ENCODE measurements at regions not wholly inside any gene's neighbourhood (a gene's known extent, or its start where the extent isn't known, plus 50 kb on each side); places are given as distances from the start of the nearest gene placed in this dataset.
"Not testable (repeated sequence)": the region's sequence is repeated elsewhere in the genome, so short reads cannot be mapped to it uniquely, and the experiment has no call there.

- no peak for DNase-seq (ENCODE audit: low read depth, low spot score)
- Histone ChIP-seq H3K9ac (ENCODE audit: insufficient read length, low read depth) (no peak overlapping the region), H3K27me3 (ENCODE audit: insufficient read depth, insufficient read length) (no peaks in the 10 kb centered on the region), H3K36me3 (ENCODE audit: insufficient read depth, insufficient read length, low read length) (peaks cover 3% of the 10 kb centered on the region), H3K4me1 (ENCODE audit: insufficient read depth, insufficient read length) (no peaks in the 10 kb centered on the region), H3K9me3 (ENCODE audit: insufficient read depth, low read length) (no peaks in the 10 kb centered on the region), H3K4me3 (ENCODE audit: insufficient read length, low read depth) (no peak overlapping the region)
- no peak for TF ChIP-seq SUZ12 (IDR thresholded peaks at IDR 0.05; ENCODE audit: extremely low read depth, insufficient read depth, insufficient read length)
- TF ChIP-seq YY1 (IDR thresholded peaks at IDR 0.05; ENCODE audit: insufficient read depth, insufficient read length), result no peak
- TF ChIP-seq ZNF274 (IDR thresholded peaks at IDR 0.05; ENCODE audit: low read depth, low read length), result no peak
These were observed 66.8 kb upstream of the GRK3 start for GRCh38 chr22:25497716-25498115.

GRCh38 chr22:25500671-25501070 lies 63.8 kb upstream of the GRK3 start:
- not testable (repeated sequence) for H3K4me3 ChIP-seq (ENCODE audit: insufficient read length, low read depth); H3K9me3 ChIP-seq (ENCODE audit: insufficient read depth, low read length); H3K27me3 ChIP-seq (ENCODE audit: insufficient read depth, insufficient read length); H3K36me3 ChIP-seq (ENCODE audit: insufficient read depth, insufficient read length, low read length); H3K4me1 ChIP-seq (ENCODE audit: insufficient read depth, insufficient read length); H3K9ac ChIP-seq (ENCODE audit: insufficient read length, low read depth); DNase-seq (ENCODE audit: low read depth, low spot score)

- not testable (repeated sequence) for DNase-seq (ENCODE audit: low read depth, low spot score); H3K9me3 ChIP-seq (ENCODE audit: insufficient read depth, low read length); H3K9ac ChIP-seq (ENCODE audit: insufficient read length, low read depth); H3K4me1 ChIP-seq (ENCODE audit: insufficient read depth, insufficient read length); H3K4me3 ChIP-seq (ENCODE audit: insufficient read length, low read depth); H3K27me3 ChIP-seq (ENCODE audit: insufficient read depth, insufficient read length); H3K36me3 ChIP-seq (ENCODE audit: insufficient read depth, insufficient read length, low read length)
These were observed 60.5 kb upstream of the GRK3 start for GRCh38 chr22:25504017-25504416.

DNA sequence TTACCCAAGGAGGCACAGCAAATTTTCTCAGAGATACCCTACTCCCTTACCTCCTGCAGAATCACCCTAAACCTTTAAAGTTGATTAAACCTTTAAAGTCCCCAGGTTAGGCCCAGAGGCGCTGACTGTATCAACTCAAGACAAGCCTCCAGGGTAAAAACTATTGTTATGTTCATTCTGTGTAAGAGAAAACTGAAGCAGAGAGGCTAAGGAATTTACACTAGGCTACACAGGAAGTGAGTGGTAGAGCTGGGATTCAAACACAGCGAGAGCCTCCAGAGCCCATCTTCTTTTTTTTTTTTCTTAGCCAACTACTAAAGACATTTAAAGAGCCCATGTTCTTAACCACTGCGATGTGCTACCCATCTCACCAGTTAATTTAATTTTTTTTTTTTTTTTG lies 56.3 kb upstream of the GRK3 start:
- no peaks in the 10 kb centered on the region for H3K4me1 ChIP-seq (ENCODE audit: insufficient read depth, insufficient read length)
- no peaks in the 10 kb centered on the region for H3K9me3 ChIP-seq (ENCODE audit: insufficient read depth, low read length)
- H3K4me3 ChIP-seq (ENCODE audit: insufficient read length, low read depth), result no peak overlapping the region
- no peak for TF ChIP-seq YY1 (IDR thresholded peaks at IDR 0.05; ENCODE audit: insufficient read depth, insufficient read length)
- TF ChIP-seq SUZ12 (IDR thresholded peaks at IDR 0.05; ENCODE audit: extremely low read depth, insufficient read depth, insufficient read length), result no peak
- TF ChIP-seq ZNF274 (IDR thresholded peaks at IDR 0.05; ENCODE audit: low read depth, low read length), result no peak
- no peak overlapping the region for H3K9ac ChIP-seq (ENCODE audit: insufficient read length, low read depth)
- H3K27me3 ChIP-seq (ENCODE audit: insufficient read depth, insufficient read length), result no peaks in the 10 kb centered on the region
- DNase-seq (ENCODE audit: low read depth, low spot score), result peak; percentile 18
- no peaks in the 10 kb centered on the region for H3K36me3 ChIP-seq (ENCODE audit: insufficient read depth, insufficient read length, low read length)

GRCh38 chr22:25508761-25509321 lies 55.6 kb upstream of the GRK3 start:
- no peak overlapping the region for H3K4me3 ChIP-seq (ENCODE audit: insufficient read length, low read depth)
- no peak for DNase-seq (ENCODE audit: low read depth, low spot score)

DNA sequence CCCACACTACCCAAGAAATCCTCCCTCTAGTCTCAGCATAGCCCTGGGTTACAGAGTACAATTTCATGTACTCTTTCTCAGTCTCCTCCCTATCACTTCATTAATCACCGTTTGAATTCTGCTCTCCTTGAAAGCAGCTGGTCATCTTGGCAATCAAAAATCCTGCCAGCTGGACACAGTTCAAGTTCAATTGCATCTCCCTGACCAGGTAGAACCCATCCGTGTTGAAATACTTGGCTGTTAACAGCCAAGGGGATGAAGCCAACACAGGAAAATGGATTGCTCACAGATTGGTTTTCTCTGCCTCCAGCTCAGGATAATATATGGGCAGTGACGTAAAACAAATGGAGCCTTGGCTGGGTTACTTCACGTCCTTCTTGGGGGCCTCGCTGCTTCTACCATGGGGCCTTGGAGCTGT lies 55.1 kb upstream of the GRK3 start:
- Histone ChIP-seq H3K9ac (ENCODE audit: insufficient read length, low read depth) (no peak overlapping the region), H3K4me3 (ENCODE audit: insufficient read length, low read depth) (no peak overlapping the region), H3K4me1 (ENCODE audit: insufficient read depth, insufficient read length) (no peaks in the 10 kb centered on the region), H3K27me3 (ENCODE audit: insufficient read depth, insufficient read length) (no peaks in the 10 kb centered on the region), H3K9me3 (ENCODE audit: insufficient read depth, low read length) (no peaks in the 10 kb centered on the region), H3K36me3 (ENCODE audit: insufficient read depth, insufficient read length, low read length) (no peaks in the 10 kb centered on the region)
- no peak for DNase-seq (ENCODE audit: low read depth, low spot score)
- no peak for TF ChIP-seq YY1 (IDR thresholded peaks at IDR 0.05; ENCODE audit: insufficient read depth, insufficient read length)

More at GRCh38 chr22:25508761-25509321, 55.6 kb upstream of the GRK3 start:
- Histone ChIP-seq H3K27me3 (ENCODE audit: insufficient read depth, insufficient read length) (no peaks in the 10 kb centered on the region), H3K4me1 (ENCODE audit: insufficient read depth, insufficient read length) (no peaks in the 10 kb centered on the region), H3K9ac (ENCODE audit: insufficient read length, low read depth) (no peak overlapping the region), H3K9me3 (ENCODE audit: insufficient read depth, low read length) (no peaks in the 10 kb centered on the region), H3K36me3 (ENCODE audit: insufficient read depth, insufficient read length, low read length) (no peaks in the 10 kb centered on the region)
- no peak for TF ChIP-seq YY1 (IDR thresholded peaks at IDR 0.05; ENCODE audit: insufficient read depth, insufficient read length)
- TF ChIP-seq SUZ12 (IDR thresholded peaks at IDR 0.05; ENCODE audit: extremely low read depth, insufficient read depth, insufficient read length), result no peak
- no peak for TF ChIP-seq ZNF274 (IDR thresholded peaks at IDR 0.05; ENCODE audit: low read depth, low read length)

- TF ChIP-seq YY1 (IDR thresholded peaks at IDR 0.05; ENCODE audit: insufficient read depth, insufficient read length), result no peak
- no peak for TF ChIP-seq SUZ12 (IDR thresholded peaks at IDR 0.05; ENCODE audit: extremely low read depth, insufficient read depth, insufficient read length)
- no peak for TF ChIP-seq ZNF274 (IDR thresholded peaks at IDR 0.05; ENCODE audit: low read depth, low read length)
- Histone ChIP-seq H3K9me3 (ENCODE audit: insufficient read depth, low read length) (no peaks in the 10 kb centered on the region), H3K27me3 (ENCODE audit: insufficient read depth, insufficient read length) (no peaks in the 10 kb centered on the region), H3K4me3 (ENCODE audit: insufficient read length, low read depth) (no peak overlapping the region), H3K9ac (ENCODE audit: insufficient read length, low read depth) (no peak overlapping the region), H3K36me3 (ENCODE audit: insufficient read depth, insufficient read length, low read length) (no peaks in the 10 kb centered on the region), H3K4me1 (ENCODE audit: insufficient read depth, insufficient read length) (peaks cover 4% of the 10 kb centered on the region)
- no peak for DNase-seq (ENCODE audit: low read depth, low spot score)
These were observed 53.6 kb upstream of the GRK3 start for GRCh38 chr22:25510876-25511275.

DNA sequence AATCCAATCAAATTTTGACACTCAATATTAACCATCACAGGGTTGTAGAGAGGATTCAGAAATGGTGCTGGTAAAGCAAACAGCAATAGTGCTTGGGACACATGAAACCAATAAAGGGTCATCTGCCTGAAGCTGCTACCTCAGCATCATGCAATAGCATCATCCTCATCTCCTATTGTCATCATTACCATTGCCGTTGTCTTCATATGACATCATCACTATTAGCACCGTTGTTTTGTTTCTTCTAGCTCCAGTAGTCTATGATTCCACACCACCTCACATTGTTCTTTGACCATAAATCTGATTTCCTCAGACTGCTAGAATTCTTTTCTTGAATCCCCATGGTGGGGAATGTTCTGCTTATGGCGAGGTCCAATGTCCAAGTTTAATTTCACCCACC lies 52.8 kb upstream of the GRK3 start:
- DNase-seq (ENCODE audit: low read depth, low spot score), result no peak
- Histone ChIP-seq H3K9me3 (ENCODE audit: insufficient read depth, low read length) (no peaks in the 10 kb centered on the region), H3K4me3 (ENCODE audit: insufficient read length, low read depth) (no peak overlapping the region), H3K9ac (ENCODE audit: insufficient read length, low read depth) (no peak overlapping the region), H3K36me3 (ENCODE audit: insufficient read depth, insufficient read length, low read length) (no peaks in the 10 kb centered on the region), H3K27me3 (ENCODE audit: insufficient read depth, insufficient read length) (no peaks in the 10 kb centered on the region), H3K4me1 (ENCODE audit: insufficient read depth, insufficient read length) (peaks cover 4% of the 10 kb centered on the region)
- no peak for TF ChIP-seq SUZ12 (IDR thresholded peaks at IDR 0.05; ENCODE audit: extremely low read depth, insufficient read depth, insufficient read length)
- no peak for TF ChIP-seq YY1 (IDR thresholded peaks at IDR 0.05; ENCODE audit: insufficient read depth, insufficient read length)
- TF ChIP-seq ZNF274 (IDR thresholded peaks at IDR 0.05; ENCODE audit: low read depth, low read length), result no peak

All from NT2/D1 (cell line).